ENCODE measurements at regions not wholly inside any gene's neighbourhood (a gene's known extent, or its start where the extent isn't known, plus 50 kb on each side); places are given as distances from the start of the nearest gene placed in this dataset.

- DNase-seq (ENCODE audit: low read depth in 2 of 2): no peak
Observed at GRCh38 chr13:111411919-111412650, 91.6 kb downstream of the TEX29 start.

- DNase-seq (ENCODE audit: low read depth in 2 of 2): no peak
Observed at GRCh38 chr13:111413407-111414187, 93.2 kb downstream of the TEX29 start.

GRCh38 chr13:111414341-111414740 is 93.9 kb downstream of the TEX29 start:
- DNase-seq (ENCODE audit: low read depth in 2 of 2): no peak

GRCh38 chr13:111415246-111415645 is 94.8 kb downstream of the TEX29 start:
- DNase-seq (ENCODE audit: low read depth in 2 of 2): no peak

- no peak for DNase-seq (ENCODE audit: low read depth in 2 of 2)
Observed at GRCh38 chr13:111415765-111416164, 95.3 kb downstream of the TEX29 start.

GRCh38 chr13:111418101-111418500 is 97.7 kb downstream of the TEX29 start:
- DNase-seq (ENCODE audit: low read depth in 2 of 2): no peak

- no peak for DNase-seq (ENCODE audit: low read depth in 2 of 2)
Observed at GRCh38 chr13:111420113-111420876, 99.9 kb downstream of the TEX29 start.

GRCh38 chr13:111421216-111421615 is 100.8 kb downstream of the TEX29 start:
- DNase-seq (ENCODE audit: low read depth in 2 of 2): no peak

GRCh38 chr13:111422348-111422747 is 101.9 kb downstream of the TEX29 start:
- DNase-seq (ENCODE audit: low read depth in 2 of 2): no peak

- DNase-seq (ENCODE audit: low read depth in 2 of 2): no peak
Observed at GRCh38 chr13:111423168-111423785, 102.8 kb downstream of the TEX29 start.

GRCh38 chr13:111424134-111424533 is 103.7 kb downstream of the TEX29 start:
- no peak for DNase-seq (ENCODE audit: low read depth in 2 of 2)

GRCh38 chr13:111425326-111425725 is 104.9 kb downstream of the TEX29 start:
- no peak for DNase-seq (ENCODE audit: low read depth in 2 of 2)

GRCh38 chr13:111429064-111429558 is 108.7 kb downstream of the TEX29 start:
- DNase-seq (ENCODE audit: low read depth in 2 of 2): peak; percentile 19 to 31

- DNase-seq (ENCODE audit: low read depth in 2 of 2): no peak
Observed at GRCh38 chr13:111431206-111431605, 110.8 kb downstream of the TEX29 start.

GRCh38 chr13:111434578-111435159 is 114.2 kb downstream of the TEX29 start:
- no peak for DNase-seq (ENCODE audit: low read depth in 2 of 2)

- DNase-seq (ENCODE audit: low read depth in 2 of 2): no peak
Observed at GRCh38 chr13:111436446-111436845, 116.0 kb downstream of the TEX29 start.

GRCh38 chr13:111437417-111437816 is 117.0 kb downstream of the TEX29 start:
- no peak for DNase-seq (ENCODE audit: low read depth in 2 of 2)

- DNase-seq (ENCODE audit: low read depth in 2 of 2): no peak
Observed at GRCh38 chr13:111437856-111438547, 117.6 kb downstream of the TEX29 start.

- peak in 1 of 2 donors; percentile 8 for DNase-seq (ENCODE audit: low read depth in 2 of 2)
Observed at GRCh38 chr13:111440492-111440891, 120.0 kb downstream of the TEX29 start.

- no peak for DNase-seq (ENCODE audit: low read depth in 2 of 2)
Observed at GRCh38 chr13:111443981-111444380, 123.5 kb downstream of the TEX29 start.

GRCh38 chr13:111448504-111448903 is 128.1 kb downstream of the TEX29 start:
- no peak for DNase-seq (ENCODE audit: low read depth in 2 of 2)
